ENCODE measurements at regions not wholly inside any gene's neighbourhood (a gene's known extent, or its start where the extent isn't known, plus 50 kb on each side); places are given as distances from the start of the nearest gene placed in this dataset.
A peak's percentile ranks its signal among the peaks of the same experiment; 100 is the strongest.

DNA sequence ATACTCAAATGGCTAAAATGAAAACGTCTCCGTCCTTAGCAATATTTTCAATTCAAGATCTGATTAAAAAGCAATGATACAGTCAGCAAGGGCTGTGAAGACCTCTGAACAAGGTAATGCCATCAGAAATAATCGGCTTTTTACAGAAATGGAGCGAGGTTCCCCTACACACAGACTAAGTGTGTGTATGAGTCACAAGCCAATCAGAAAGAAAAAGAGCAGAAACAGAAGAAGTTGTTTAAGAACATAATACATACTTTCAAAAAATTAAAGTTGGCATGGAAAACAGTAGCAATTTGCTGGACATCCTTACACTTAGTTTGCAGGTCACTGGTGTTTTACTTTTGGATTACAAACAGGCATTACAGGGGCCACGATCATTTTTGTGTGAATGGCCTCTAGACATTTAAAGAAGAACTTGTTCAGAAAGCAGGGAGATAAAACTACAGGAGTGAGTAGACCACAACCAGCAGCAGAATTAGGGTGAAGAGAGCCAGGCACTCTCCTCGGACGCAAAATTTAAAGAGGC lies 350.0 kb upstream of the RUNX1 start:
- H3K4me3 ChIP-seq (ENCODE audit: low read depth, low read length), result no peak overlapping the region
- TF ChIP-seq, protein P1, sequence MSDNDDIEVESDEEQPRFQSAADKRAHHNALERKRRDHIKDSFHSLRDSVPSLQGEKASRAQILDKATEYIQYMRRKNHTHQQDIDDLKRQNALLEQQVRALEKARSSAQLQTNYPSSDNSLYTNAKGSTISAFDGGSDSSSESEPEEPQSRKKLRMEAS (IDR thresholded peaks at IDR 0.05; ENCODE audit: low read depth, low read length), result no peak
- TF ChIP-seq, protein P2, sequence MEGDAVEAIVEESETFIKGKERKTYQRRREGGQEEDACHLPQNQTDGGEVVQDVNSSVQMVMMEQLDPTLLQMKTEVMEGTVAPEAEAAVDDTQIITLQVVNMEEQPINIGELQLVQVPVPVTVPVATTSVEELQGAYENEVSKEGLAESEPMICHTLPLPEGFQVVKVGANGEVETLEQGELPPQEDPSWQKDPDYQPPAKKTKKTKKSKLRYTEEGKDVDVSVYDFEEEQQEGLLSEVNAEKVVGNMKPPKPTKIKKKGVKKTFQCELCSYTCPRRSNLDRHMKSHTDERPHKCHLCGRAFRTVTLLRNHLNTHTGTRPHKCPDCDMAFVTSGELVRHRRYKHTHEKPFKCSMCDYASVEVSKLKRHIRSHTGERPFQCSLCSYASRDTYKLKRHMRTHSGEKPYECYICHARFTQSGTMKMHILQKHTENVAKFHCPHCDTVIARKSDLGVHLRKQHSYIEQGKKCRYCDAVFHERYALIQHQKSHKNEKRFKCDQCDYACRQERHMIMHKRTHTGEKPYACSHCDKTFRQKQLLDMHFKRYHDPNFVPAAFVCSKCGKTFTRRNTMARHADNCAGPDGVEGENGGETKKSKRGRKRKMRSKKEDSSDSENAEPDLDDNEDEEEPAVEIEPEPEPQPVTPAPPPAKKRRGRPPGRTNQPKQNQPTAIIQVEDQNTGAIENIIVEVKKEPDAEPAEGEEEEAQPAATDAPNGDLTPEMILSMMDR (IDR thresholded peaks at IDR 0.05; ENCODE audit: low read depth, low read length), result no peak
- TF ChIP-seq POLR2A (IDR thresholded peaks at IDR 0.05; ENCODE audit: extremely low read depth, insufficient read length) (no peak), MYC (IDR thresholded peaks at IDR 0.05; ENCODE audit: low read depth, low read length) (no peak)
- peak; percentile 27 for DNase-seq (ENCODE audit: low read depth)

DNA sequence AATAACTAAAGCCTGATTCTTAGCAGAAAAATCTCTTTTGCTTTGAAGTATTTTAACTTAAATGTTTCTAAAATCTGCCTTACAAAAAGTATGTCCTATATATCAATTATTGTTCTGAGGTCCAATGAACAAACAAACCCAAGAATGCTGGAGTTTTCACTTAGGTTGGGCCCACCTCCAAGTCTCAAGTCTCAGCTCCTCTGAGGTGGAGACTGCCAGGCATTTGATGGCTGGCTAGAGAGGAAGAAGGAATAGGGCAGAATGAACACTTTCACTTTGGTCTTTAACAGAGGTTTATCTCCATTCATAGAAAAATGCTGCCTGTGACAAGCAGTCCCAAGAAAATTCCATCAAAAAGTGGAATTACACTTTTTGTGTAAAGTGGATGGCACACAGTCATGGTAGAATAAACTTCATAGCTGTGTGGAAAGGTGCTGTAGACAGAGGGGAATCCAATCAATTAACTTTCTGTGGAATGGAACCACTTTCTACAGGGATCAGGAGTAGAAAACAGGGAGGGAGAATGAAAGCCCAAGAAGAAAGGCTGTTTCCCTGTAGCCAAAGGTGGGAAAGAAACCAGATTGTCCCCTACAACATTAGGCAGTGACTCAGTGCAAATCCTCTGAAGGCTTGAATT lies 349.4 kb upstream of the RUNX1 start:
- DNase-seq (ENCODE audit: low read depth), result no peak
- TF ChIP-seq MYC (IDR thresholded peaks at IDR 0.05; ENCODE audit: low read depth, low read length) (no peak), POLR2A (IDR thresholded peaks at IDR 0.05; ENCODE audit: extremely low read depth, insufficient read length) (no peak)
- TF ChIP-seq, protein P2 (IDR thresholded peaks at IDR 0.05; ENCODE audit: low read depth, low read length), result no peak
- TF ChIP-seq, protein P1 (IDR thresholded peaks at IDR 0.05; ENCODE audit: low read depth, low read length), result no peak

DNA sequence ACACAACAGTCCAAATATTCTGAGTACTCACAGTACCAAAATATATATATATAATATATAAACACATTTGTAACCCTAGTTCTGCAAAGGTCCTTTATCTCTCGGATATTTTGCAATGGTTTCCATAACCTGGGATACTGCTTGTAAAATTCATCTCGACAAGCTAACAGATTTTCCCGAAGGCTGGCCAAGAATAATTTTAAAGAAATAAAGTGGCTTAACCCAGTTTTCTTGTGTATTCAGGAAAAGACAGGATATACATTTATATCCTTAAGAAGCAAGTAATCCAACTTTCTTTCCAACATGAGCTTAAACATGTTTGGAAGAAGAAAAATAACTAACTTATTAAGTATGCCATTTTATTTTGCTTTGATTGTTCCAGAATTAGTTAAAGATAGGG lies 348.7 kb upstream of the RUNX1 start:
- no peak overlapping the region for H3K4me3 ChIP-seq (ENCODE audit: low read depth, low read length)
- TF ChIP-seq, protein P2 (IDR thresholded peaks at IDR 0.05; ENCODE audit: low read depth, low read length), result no peak
- TF ChIP-seq POLR2A (IDR thresholded peaks at IDR 0.05; ENCODE audit: extremely low read depth, insufficient read length) (no peak), MYC (IDR thresholded peaks at IDR 0.05; ENCODE audit: low read depth, low read length) (no peak)
- TF ChIP-seq, protein P1 (IDR thresholded peaks at IDR 0.05; ENCODE audit: low read depth, low read length), result no peak
- no peak for DNase-seq (ENCODE audit: low read depth)

More for the DNA sequence above, 349.4 kb upstream of the RUNX1 start:
- H3K4me3 ChIP-seq (ENCODE audit: low read depth, low read length), result no peak overlapping the region

DNA sequence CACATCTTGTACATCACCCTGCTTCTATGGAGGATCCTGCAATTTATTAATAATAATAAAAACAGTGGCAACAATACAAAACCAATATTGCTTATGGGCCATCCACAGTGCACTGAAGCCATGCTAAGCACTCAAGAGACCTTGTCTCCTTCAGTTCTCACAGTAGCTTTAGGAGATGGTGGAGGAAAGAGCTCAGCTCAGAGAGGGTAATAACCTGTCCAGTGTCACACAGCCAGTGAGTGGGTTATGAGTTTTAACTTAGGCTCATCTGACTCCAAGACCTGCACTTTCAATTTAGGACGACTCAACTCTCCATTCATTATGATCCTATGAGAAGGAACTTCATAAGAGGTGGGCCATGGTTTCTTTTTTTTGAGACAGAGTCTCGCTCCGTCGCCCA lies 347.6 kb upstream of the RUNX1 start:
- no peak for DNase-seq (ENCODE audit: low read depth)
- TF ChIP-seq, protein P2 (IDR thresholded peaks at IDR 0.05; ENCODE audit: low read depth, low read length), result no peak
- TF ChIP-seq MYC (IDR thresholded peaks at IDR 0.05; ENCODE audit: low read depth, low read length) (no peak), POLR2A (IDR thresholded peaks at IDR 0.05; ENCODE audit: extremely low read depth, insufficient read length) (no peak)
- TF ChIP-seq, protein P1 (IDR thresholded peaks at IDR 0.05; ENCODE audit: low read depth, low read length), result no peak
- H3K4me3 ChIP-seq (ENCODE audit: low read depth, low read length), result no peak overlapping the region

DNA sequence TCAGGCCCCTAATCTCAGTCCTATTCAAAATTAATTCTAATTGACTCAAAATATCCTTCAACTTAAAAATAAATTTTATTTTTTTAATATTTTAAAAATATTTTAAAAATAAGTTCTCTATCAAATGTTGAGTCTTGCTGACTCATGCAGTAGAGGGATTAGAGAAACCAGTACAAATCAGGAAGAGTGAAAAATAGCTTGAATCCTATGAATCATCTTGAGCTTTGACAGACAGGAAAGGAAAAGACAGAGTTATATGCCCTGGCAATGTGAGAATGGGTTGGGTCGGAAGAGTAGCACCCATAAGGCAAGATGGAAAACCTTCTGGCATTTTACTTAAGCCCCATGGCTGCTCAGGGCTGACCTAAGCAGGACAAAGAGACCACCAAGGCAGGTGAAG lies 346.6 kb upstream of the RUNX1 start:
- TF ChIP-seq, protein P2 (IDR thresholded peaks at IDR 0.05; ENCODE audit: low read depth, low read length), result no peak
- TF ChIP-seq POLR2A (IDR thresholded peaks at IDR 0.05; ENCODE audit: extremely low read depth, insufficient read length) (no peak), MYC (IDR thresholded peaks at IDR 0.05; ENCODE audit: low read depth, low read length) (no peak)
- TF ChIP-seq, protein P1 (IDR thresholded peaks at IDR 0.05; ENCODE audit: low read depth, low read length), result no peak
- peak; percentile 25 for DNase-seq (ENCODE audit: low read depth)
- H3K4me3 ChIP-seq (ENCODE audit: low read depth, low read length), result no peak overlapping the region
